Urinary bladder (tissue), 4 donors: ENCODE measurements at regions not wholly inside any gene's neighbourhood (a gene's known extent, or its start where the extent isn't known, plus 50 kb on each side); places are given as distances from the start of the nearest gene placed in this dataset. TPM values are rescaled to one million over a fixed set of nuclear protein-coding genes. Genes with fewer than 3 reads are reported as not detected.

ENCODE experiments used
- DNase-seq: peaks from one replicate; pipeline ENCODE4 v3.0.0-alpha.2; 2015; ENCODE audit errors: extremely low spot score
- H3K27ac ChIP-seq: one replicate; pipeline ENCODE4 v1.5.1; 2013; ENCODE audit warnings: low read depth, mild to moderate bottlenecking, moderate library complexity
- H3K36me3 ChIP-seq: one replicate; pipeline ENCODE4 v1.6.1; 2013; ENCODE audit warnings: mild to moderate bottlenecking, moderate library complexity; ENCODE audit not compliant: insufficient read depth
- H3K4me1 ChIP-seq: one replicate; pipeline ENCODE4 v1.6.1; 2013; ENCODE audit warnings: mild to moderate bottlenecking, moderate library complexity; ENCODE audit not compliant: insufficient read depth
- H3K4me3 ChIP-seq: one replicate; pipeline ENCODE4 v1.5.1; 2013; ENCODE audit warnings: low read depth, low read length
- WGBS: extraction: QIAGEN DNeasy Blood & Tissue Kit; methylation state at CpG from one replicate; pipeline ENCODE4 v1.1.7; 2013; 5-methylcytosine and 5-hydroxymethylcytosine counted together
- small RNA-seq: library from RNA; depleted of rRNA; stranded (forward); fragments of <200 nt; gene quantifications from one replicate; pipeline ENCODE3, GENCODE V24; 2014
- donor health status: healthy with polysubstance abuse.
- donor health status: healthy.

DNA sequence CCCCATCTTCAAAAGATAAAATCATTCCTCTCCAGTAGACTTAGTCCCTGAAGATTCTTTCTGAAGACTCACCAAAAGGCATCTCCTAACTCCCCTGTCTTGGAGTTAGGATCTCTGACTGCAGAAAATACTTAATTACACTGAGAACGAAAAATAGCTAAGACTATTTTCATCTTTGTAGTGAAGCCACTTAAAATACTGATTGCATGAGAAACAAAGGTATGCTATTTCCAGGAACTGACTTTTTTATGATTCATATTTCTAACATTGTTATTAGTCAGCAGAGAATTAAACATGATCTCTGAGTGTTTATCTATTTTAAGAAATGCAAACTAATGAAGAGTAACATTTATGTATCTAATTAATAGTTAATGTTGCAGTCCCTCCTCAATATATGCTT lies 71.8 kb upstream of the NR3C2 start:
- H3K36me3 ChIP-seq, result no peaks in the 10 kb centered on the region
- no peak overlapping the region for H3K4me3 ChIP-seq
- no peak for DNase-seq
- no peaks in the 10 kb centered on the region for H3K4me1 ChIP-seq
- WGBS, result 70% methylated on average over 1 of the region's 1 CpG
- H3K27ac ChIP-seq, result no peak overlapping the region

DNA sequence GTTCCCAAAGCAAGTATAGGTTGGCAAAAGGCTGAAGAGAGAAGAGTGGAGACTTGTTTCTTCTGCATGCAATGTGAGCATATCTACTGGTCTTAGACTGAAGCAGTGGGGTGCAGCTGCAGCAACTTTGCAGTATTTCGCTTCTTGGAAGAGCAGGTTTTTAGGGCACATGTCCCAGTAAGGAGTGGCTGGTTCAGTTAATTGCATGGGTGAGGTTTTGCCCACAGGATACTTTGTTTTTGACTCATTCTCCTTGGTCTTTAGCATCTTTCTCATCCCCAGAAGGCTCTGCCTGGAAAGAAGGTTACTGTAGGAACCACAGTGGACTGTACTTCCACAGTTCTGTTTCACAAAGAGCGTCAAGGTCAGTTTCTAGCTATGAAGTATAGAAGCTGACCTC lies 68.0 kb upstream of the NR3C2 start:
- H3K27ac ChIP-seq, result no peak overlapping the region
- no peak for DNase-seq
- no peaks in the 10 kb centered on the region for H3K4me1 ChIP-seq
- no peaks in the 10 kb centered on the region for H3K36me3 ChIP-seq
- 95% methylated on average over 2 of the region's 2 CpGs for WGBS
- no peak overlapping the region for H3K4me3 ChIP-seq

DNA sequence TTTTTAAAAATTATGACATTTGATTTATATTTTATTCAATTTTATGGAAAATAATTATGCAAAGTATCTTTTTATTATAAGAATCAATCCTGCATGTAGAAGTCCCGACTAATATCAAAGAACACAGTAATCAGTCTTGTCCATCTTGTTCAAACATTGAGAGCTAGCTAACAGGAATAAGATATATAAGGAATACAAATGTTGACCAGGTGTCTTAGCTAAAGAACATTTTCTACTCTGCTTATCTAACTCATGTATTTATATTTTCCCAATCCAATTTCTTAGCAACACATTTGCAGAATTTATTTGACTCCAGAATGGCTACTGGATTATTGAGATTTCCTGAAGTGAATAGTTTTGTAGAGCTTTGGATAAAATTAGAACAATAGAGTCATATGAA lies 61.5 kb upstream of the NR3C2 start:
- H3K4me3 ChIP-seq, result no peak overlapping the region
- H3K4me1 ChIP-seq, result no peaks in the 10 kb centered on the region
- DNase-seq, result no peak
- no peaks in the 10 kb centered on the region for H3K36me3 ChIP-seq
- WGBS, result 81% methylated on average over 1 of the region's 1 CpG
- no peak overlapping the region for H3K27ac ChIP-seq

DNA sequence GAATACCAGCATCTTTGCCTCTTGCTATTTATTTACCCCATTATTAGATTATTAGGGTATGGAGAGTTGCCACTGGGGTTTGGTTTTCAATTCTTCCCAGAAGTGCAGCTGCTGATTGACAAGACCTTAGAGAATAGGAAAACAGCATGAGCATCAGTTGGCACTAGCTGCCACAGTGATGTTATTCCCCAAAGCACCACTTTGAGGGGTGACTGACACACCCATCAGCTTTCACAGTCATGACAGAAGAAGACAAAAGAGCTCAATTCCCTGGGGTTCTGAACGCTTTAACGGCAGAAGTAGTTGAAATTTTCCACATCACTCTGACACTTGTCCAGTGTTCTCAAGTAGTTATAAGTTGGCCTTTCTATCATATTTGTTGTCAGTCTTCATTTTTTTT lies 55.0 kb upstream of the NR3C2 start:
- H3K4me1 ChIP-seq, result no peaks in the 10 kb centered on the region
- DNase-seq, result no peak
- 91% methylated on average over 2 of the region's 2 CpGs for WGBS

DNA sequence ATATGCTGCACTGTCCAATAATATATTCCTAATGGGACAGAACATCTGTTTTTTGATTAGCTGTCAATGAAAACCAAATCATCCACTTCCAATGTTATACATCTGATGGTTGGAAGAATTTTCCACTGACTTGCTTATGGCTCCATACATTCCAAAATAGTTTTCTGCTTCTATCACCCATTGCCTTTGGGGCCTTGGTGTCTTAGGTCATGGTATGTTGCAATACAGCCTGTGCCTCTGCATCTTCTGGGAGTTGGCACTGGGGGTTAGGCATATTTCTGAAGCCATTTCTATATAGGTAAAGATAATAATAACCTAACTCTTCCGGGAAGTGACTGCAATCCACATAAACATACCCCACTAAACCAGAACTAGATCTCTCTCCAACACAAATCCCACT lies 53.2 kb upstream of the NR3C2 start:
- H3K27ac ChIP-seq, result no peak overlapping the region
- no peaks in the 10 kb centered on the region for H3K4me1 ChIP-seq
- H3K36me3 ChIP-seq, result no peaks in the 10 kb centered on the region
- no peak overlapping the region for H3K4me3 ChIP-seq
- 89% methylated on average over 1 of the region's 1 CpG for WGBS
- DNase-seq, result no peak

More for the DNA sequence above, 55.0 kb upstream of the NR3C2 start:
- no peaks in the 10 kb centered on the region for H3K36me3 ChIP-seq
- H3K27ac ChIP-seq, result no peak overlapping the region
- no peak overlapping the region for H3K4me3 ChIP-seq

Small RNA genes in the stretch of these regions (small RNA-seq; reads per million reads assigned to genes)
- not detected for gene RNA5SP166
- not detected for gene RNU7-197P
